ENCODE measurements at regions not wholly inside any gene's neighbourhood (a gene's known extent, or its start where the extent isn't known, plus 50 kb on each side); places are given as distances from the start of the nearest gene placed in this dataset.
A peak's percentile ranks its signal among the peaks of the same experiment; 100 is the strongest.
"Not testable (repeated sequence)": the region's sequence is repeated elsewhere in the genome, so short reads cannot be mapped to it uniquely, and the experiment has no call there.

GRCh38 chr13:24618011-24618955, 61.9 kb upstream of the ATP12A start:
- DNase-seq: peak; percentile 58

GRCh38 chr13:24619282-24619681, 60.9 kb upstream of the ATP12A start:
- DNase-seq: no peak

DNA sequence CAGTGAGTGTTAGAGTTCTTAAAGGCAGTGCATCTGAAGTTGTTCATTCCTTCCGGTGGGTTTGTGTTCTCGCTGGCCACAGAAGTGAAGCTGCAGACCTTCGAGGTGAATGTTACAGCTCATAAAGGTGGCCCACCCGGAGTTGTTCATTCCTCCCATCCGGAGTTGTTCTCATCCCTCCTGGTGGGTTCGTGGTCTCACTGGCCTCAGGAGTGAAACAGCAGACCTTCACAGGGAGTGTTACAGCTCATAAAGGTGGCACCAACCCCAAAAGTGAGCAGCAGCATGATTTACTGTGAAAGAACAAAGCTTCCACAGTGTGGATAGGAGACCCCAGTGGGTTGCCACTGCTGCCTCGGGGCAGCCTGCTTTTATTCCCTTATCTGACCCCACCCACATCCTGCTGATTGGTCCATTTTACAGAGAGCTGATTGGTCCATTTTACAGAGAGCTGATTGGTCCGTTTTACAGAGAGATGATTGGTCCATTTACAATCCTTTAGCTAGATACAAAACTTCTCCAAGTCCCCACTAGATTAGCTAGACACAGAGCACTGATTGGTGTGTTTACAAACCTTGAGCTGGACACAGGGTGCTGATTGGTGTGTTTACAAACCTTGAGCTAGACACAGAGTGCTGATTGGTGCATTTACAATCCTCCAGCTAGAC, 57.6 kb upstream of the ATP12A start:
- not testable (repeated sequence) for DNase-seq

DNA sequence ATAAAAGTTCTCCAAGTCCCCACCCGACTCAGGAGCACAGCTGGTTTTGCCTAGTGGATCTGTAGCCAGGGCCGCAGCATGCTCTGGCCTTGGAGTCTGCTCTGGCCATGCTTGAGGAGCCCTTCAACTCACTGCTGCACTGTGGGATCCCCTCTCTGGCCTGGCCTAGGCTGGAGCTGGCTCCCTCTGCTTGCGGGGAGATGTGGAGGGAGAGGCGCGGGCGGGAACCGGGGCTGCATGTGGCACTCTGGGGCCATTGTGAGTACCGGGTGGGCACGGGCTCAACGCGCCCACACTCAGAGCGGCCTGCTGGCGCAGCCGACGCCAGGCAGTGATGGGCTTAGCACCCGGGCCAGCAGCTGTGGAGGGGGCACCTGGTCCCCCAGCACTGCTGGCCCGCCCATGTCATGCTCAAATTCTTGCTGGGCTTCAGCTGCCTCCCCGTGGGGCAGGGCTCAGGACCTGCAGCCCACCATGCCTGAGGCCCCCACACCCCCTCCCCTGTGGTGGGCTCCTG, 57.0 kb upstream of the ATP12A start:
- DNase-seq: no peak

DNA sequence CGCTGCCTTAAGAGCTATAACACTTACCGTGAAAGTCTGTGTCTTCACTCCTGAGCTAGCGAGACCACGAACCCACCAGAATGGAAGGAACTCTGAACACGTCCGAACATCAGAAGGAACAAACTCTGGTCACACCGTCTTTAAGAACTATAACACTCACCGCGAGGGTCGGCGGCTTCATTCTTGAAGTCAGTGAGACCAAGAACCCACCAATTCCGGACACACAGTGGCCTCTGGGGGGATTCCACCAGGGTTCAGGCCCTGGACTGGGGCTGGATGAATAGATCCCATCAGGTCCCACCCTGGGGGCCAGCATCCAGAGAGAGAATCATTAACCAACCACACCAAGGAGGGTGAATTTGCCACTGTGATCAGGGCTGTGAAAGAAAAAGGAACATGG, 55.8 kb upstream of the ATP12A start:
- no peak for DNase-seq

- DNase-seq: no peak
Observed at GRCh38 chr13:24624801-24625231, 55.4 kb upstream of the ATP12A start.

GRCh38 chr13:24625331-24625731, 54.9 kb upstream of the ATP12A start:
- no peak for DNase-seq

GRCh38 chr13:24625870-24626849, 54.0 kb upstream of the ATP12A start:
- DNase-seq: peak; percentile 22

DNA sequence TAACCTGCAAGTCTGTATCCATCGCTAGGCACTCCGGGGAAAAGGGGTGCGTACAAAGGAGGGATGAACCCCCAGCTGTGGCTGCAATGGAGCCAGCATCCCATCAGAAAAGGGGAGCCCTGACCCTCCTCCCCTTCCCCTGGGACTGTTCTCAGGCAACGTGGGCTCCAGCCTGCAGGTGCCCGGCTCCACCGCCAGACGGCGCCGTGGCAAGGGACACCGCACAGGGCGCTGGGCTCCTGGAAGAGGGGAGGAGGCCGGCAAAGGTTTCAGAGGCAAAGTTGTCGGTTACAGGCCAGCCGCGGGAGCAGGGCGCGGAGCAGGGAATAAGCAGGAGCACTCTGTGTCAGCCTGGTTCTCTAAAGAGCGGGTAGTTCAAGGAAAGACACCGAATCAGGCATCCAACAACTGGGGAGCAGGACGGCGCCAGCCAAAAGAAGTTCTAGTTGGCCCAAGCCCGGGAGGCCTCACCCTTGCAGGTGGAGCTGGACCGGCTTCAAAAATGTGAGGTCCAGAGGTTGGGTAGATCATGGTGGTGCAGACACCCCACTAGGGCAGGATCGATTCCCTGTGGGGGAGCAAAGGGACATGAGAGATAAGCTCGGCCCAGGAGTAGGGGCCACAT, 53.0 kb upstream of the ATP12A start:
- no peak for DNase-seq

GRCh38 chr13:24627946-24628345, 52.3 kb upstream of the ATP12A start:
- no peak for DNase-seq

DNA sequence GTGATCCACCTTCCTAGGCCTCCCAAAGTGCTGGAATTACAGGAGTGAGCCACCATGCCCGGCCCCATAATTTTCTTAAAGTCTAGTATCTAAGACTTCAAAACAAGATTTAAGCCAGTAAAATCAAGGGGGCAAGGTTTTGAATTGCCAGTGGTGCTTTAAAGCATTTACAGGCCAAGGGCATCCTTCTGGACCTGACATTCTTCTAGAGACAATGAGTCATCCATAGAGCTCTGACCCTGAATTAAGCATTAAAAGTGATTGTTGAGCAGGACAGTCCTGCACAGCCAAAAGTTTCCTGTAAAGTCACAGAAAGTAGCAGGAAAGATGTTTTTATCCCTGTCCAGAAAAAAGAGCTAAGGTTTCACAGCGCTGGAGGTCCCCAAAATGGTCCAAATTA, 50.9 kb upstream of the ATP12A start:
- DNase-seq: no peak

DNA sequence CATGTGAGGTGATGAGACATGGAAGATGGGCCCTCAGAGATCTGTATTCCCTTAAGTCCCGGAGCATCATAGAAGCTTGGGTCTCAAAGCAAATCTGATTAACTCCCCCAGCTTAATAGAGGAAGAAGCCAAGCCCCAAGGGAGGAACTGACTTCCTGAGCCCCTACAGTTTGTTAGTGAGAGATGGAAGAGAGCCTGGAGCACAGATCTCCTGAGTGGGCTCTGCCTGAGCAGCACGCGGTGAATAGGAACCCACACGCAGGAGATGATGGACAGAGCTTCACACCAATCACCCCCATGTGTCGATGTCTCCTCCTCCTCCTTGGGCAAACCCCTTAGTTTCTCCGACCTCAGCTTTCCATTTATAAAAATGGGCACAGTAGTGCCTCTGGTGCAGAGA, 50.1 kb upstream of the ATP12A start:
- no peak for DNase-seq
